Astrocyte of the spinal cord (primary cell): ENCODE measurements at regions not wholly inside any gene's neighbourhood (a gene's known extent, or its start where the extent isn't known, plus 50 kb on each side); places are given as distances from the start of the nearest gene placed in this dataset.

Experiments
- DNase-seq: peaks from one replicate; pipeline ENCODE4 v3.0.0; 2011; ENCODE audit warnings: low read depth, low spot score
- H3K4me3 ChIP-seq: 2 replicates; pipeline ENCODE4 v1.5.1; 2011; ENCODE audit warnings: low read depth, mild to moderate bottlenecking, low read length, moderate library complexity
- in situ Hi-C: cut with HindIII; loops from 2 replicates; pipeline ENCODE4 v1.10.0; 2017; ENCODE audit warnings: low sequenced_read_pairs
- TF ChIP-seq, protein P1 (sequence below): IDR thresholded peaks from 2 replicates; pipeline ENCODE4 v1.5.1; 2012; ENCODE audit warnings: low read depth, mild to moderate bottlenecking, low read length, inconsistent platforms

DNA sequence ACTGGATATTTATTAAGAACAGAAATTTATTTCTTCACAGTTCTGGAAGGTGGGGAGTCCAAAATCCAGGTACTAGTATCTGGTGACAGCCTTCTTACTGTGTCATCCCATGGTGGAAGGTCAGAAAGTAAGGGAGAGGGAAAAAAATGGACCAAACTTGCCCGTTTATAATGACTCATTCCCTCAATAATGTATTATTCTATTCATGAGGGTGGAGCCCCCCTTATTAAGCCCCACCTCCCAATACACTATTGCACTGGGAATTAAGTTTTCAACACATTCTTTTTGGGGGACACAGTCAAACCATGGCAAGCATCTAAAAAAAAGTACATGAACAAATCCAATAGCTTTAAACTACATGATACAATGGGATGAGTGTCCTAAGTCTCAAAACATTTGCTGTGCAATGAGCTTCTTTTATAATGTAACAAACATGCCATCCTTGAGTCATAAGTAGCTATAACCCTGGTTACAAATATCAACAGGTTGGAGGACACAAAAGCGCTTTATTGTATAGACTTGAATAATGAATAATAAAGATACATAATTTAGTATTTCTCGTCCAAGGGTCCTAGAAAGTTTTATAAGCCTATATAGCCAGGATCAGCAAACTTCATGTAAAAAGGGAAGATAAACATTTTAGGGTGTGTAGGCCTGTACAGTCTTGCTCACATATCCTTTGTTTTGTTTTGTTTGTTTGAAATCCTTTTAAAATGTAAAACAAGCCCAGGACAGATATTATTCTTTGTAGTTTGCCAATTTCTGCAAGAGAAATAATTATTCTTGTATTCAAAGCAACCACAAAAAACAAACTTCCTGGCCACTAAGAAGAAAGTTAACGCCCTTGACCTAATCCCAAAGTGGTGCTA is 160.6 kb upstream of the RAP2B start:
- no peak overlapping the region for H3K4me3 ChIP-seq

DNA sequence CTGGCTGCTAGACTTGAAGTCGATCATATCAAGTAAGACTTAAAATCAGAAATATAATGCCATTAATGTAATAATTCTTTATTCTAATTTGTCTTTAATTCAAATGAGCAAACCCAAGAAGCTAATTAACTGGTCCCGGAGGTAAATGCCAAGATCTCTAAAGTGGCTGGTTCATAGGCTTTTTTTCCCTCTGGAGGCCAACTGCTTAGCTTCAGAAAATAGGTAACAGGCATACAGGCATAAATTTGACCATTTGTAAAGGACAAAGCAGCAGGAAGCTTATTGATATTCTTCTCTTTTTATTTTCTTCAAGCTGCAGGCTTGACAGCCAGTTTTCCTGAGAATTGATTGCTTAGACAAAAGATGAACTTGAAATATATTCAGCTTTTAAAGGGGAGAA is 158.6 kb upstream of the RAP2B start:
- DNase-seq: no peak
- TF ChIP-seq, protein P1, sequence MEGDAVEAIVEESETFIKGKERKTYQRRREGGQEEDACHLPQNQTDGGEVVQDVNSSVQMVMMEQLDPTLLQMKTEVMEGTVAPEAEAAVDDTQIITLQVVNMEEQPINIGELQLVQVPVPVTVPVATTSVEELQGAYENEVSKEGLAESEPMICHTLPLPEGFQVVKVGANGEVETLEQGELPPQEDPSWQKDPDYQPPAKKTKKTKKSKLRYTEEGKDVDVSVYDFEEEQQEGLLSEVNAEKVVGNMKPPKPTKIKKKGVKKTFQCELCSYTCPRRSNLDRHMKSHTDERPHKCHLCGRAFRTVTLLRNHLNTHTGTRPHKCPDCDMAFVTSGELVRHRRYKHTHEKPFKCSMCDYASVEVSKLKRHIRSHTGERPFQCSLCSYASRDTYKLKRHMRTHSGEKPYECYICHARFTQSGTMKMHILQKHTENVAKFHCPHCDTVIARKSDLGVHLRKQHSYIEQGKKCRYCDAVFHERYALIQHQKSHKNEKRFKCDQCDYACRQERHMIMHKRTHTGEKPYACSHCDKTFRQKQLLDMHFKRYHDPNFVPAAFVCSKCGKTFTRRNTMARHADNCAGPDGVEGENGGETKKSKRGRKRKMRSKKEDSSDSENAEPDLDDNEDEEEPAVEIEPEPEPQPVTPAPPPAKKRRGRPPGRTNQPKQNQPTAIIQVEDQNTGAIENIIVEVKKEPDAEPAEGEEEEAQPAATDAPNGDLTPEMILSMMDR: no peak
- H3K4me3 ChIP-seq: no peak overlapping the region
- in situ Hi-C loops: no loop called here

More for the DNA sequence above, 160.6 kb upstream of the RAP2B start:
- no peak for DNase-seq
- in situ Hi-C loops: no loop called here
- TF ChIP-seq, protein P1: no peak

DNA sequence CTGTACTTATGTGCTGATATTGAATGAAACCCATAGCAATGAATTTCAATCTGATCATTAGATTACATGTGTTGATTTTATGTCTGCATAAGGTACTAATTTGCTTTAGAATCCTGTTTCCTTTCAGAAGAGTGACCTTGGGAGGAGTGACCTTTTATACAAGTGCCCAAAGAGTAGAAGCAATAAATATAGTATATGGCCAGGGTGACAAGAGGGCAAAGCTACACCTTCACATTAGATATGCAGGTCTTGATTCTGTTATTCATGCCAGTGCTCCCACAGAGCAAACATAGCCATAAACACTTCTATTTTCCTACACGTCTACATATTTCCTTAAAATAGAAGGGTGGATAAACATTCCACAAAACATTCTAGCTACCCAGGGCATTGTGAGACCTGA is 158.2 kb upstream of the RAP2B start:
- H3K4me3 ChIP-seq: no peak overlapping the region
- in situ Hi-C loops: no loop called here
- TF ChIP-seq, protein P1: no peak
- no peak for DNase-seq

DNA sequence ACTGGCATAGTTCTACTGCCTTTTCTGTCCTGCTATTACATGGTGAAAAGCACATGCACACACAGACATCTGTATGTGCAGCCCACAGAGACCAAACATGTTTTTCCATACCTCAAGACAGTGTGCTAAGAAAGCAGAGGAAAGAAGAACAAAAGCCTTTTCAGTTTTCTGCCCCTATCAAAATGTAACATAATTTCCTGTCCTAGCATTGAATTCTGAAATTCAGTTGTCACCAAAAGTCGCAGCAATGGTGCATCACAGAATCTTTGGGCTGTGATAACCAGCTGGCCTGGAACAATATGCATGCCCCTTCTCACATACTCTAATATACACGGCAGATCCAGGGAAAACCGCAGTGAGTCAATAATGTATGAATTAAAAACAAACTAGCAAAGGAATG is 153.8 kb upstream of the RAP2B start:
- no peak overlapping the region for H3K4me3 ChIP-seq
- DNase-seq: no peak
- in situ Hi-C loops: no loop called here
- TF ChIP-seq, protein P1: no peak

DNA sequence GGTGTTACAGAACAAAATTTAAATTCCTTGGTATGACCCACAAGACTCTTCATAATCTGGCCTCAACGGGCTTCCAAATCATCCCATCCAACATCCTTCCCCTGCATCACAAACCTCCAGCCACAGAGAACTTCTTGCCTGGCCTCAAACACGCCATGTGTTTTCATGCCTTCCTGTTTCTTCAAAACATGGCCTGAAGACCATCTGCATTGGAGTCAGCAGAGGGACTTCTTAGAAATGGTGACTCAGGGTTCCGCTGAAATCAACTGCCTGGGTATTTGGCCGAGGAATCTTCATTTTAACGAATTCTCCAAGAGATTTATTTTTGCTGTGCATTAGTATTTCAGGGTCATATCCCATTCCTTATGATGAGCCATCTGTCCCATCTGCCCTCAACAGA is 138.1 kb upstream of the RAP2B start:
- in situ Hi-C loops: no loop called here
- TF ChIP-seq, protein P1: no peak
- H3K4me3 ChIP-seq: no peak overlapping the region
- DNase-seq: no peak

DNA sequence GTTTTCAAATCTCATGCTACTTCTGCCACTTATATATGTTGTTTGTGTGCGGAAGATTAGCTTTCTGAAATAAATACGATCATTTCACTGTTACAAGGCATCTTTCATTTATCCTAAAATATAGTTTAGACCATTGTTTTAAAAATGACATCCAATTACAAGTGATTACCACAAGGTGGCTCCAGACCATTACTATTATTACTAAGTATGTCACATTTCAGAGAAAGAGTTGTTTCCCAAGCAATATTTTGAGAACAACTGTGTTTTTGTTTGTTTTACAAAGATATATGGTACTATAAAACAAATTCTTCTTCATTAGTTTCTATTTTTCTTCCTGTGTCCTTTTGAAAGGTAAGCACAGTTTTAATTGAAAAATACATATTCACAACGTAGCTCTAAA is 136.0 kb upstream of the RAP2B start:
- in situ Hi-C loops: no loop called here
- no peak overlapping the region for H3K4me3 ChIP-seq
- DNase-seq: peak; percentile 58
- TF ChIP-seq, protein P1: peak; percentile 48
